HUES64 (cell line): ENCODE measurements at regions not wholly inside any gene's neighbourhood (a gene's known extent, or its start where the extent isn't known, plus 50 kb on each side); places are given as distances from the start of the nearest gene placed in this dataset.

Experiments used
- H3K27ac ChIP-seq: 2 replicates; pipeline ENCODE4 v1.7.0; 2013; ENCODE audit warnings: low read depth, low read length, inconsistent platforms
- H3K27me3 ChIP-seq: 2 replicates; pipeline ENCODE4 v1.6.1; 2013; ENCODE audit warnings: mild to moderate bottlenecking, low read length; ENCODE audit not compliant: insufficient read depth
- H3K36me3 ChIP-seq: 2 replicates; pipeline ENCODE4 v1.6.1; 2013; ENCODE audit warnings: mild to moderate bottlenecking, low read length; ENCODE audit not compliant: insufficient read depth
- H3K4me1 ChIP-seq: 2 replicates; pipeline ENCODE4 v1.6.1; 2013; ENCODE audit warnings: mild to moderate bottlenecking, low read length, moderate library complexity; ENCODE audit not compliant: insufficient read depth
- H3K4me3 ChIP-seq: 2 replicates; pipeline ENCODE4 v1.5.1; 2013; ENCODE audit warnings: mild to moderate bottlenecking, low read length, moderate library complexity
- H3K9ac ChIP-seq: 2 replicates; pipeline ENCODE4 v1.6.1; 2013; ENCODE audit warnings: mild to moderate bottlenecking, low read depth, low read length
- H3K9me3 ChIP-seq: 2 replicates; pipeline ENCODE4 v1.6.1; 2013; ENCODE audit warnings: low read depth, low read length; ENCODE audit not compliant: insufficient read depth
- WGBS: fragments of 150-250, 120-280 bp; methylation state at CpG from one replicate; pipeline ENCODE4 v1.1.7; 2013; ENCODE audit warnings: missing lambda C conversion rate; 5-methylcytosine and 5-hydroxymethylcytosine counted together

DNA sequence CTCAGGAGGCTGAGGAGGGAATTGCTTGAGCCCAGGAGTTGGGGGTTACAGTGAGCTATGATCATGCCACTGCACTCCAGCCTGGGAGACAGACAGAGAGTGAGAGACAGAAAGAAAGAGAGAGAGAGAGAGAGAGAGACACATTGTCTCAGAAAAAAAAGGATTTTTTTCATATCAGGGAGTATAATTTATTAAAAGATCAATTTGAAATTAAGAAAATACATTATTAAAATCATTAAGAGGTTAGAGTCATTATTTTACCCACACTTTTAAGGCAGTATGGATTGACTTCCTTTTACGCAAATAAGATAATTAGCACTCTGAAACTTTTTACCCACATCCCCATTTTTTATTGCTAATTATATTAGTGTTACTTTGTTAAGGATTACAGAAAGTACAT, 804.3 kb downstream of the CDH11 start:
- Histone ChIP-seq H3K4me3 (no peak overlapping the region), H3K27ac (no peak overlapping the region), H3K36me3 (no peaks in the 10 kb centered on the region), H3K4me1 (no peaks in the 10 kb centered on the region), H3K9ac (no peak overlapping the region), H3K27me3 (no peaks in the 10 kb centered on the region), H3K9me3 (no peaks in the 10 kb centered on the region)
- no CpG with 5 or more reads among the region's 1 CpG for WGBS

DNA sequence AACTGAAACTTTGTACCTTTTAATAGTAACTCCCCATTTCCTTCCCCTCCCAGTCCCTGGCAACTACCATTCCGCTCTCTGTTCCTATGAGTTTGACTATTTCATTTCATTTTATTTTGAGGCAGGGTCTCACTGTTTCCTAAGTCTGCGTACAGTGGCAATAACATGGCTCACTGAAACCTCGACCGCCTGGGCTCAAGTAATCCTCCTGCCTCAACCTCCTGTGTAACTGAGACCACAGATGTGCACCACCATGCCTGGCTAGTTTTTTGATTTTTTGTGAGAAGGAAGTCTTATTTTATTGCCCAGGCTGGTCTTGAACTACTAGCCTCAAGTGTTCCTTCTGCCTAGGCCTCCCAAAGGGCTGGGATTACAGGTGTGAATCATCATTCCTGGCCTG, 808.1 kb downstream of the CDH11 start:
- Histone ChIP-seq H3K4me1 (no peaks in the 10 kb centered on the region), H3K4me3 (no peak overlapping the region), H3K27me3 (no peaks in the 10 kb centered on the region), H3K36me3 (no peaks in the 10 kb centered on the region), H3K27ac (no peak overlapping the region), H3K9ac (no peak overlapping the region), H3K9me3 (peaks cover 5% of the 10 kb centered on the region)
- 95% methylated on average over 4 of the region's 4 CpGs for WGBS

DNA sequence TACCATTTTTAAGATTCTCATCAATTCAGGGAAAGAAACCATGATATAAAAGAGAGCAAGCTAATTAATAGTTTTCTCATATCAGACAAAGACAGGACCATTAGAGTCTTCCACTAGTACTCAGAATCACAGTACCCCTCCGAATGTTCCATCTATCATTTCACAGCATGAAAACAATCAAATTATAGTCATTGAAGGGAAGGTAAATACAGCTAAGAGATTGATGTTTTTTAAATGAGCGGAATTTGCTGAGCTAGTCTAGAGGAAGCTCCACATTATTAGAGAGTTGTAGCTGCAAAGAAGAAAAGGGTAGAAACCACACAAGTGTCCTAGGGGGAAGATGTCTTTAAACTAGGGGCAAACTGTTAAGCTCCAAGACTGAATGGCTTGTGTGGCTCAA, 808.9 kb downstream of the CDH11 start:
- Histone ChIP-seq H3K4me1 (no peaks in the 10 kb centered on the region), H3K27ac (no peak overlapping the region), H3K36me3 (no peaks in the 10 kb centered on the region), H3K9ac (no peak overlapping the region), H3K9me3 (peaks cover 5% of the 10 kb centered on the region), H3K27me3 (no peaks in the 10 kb centered on the region), H3K4me3 (no peak overlapping the region)
- 89% methylated on average over 1 of the region's 2 CpGs for WGBS

DNA sequence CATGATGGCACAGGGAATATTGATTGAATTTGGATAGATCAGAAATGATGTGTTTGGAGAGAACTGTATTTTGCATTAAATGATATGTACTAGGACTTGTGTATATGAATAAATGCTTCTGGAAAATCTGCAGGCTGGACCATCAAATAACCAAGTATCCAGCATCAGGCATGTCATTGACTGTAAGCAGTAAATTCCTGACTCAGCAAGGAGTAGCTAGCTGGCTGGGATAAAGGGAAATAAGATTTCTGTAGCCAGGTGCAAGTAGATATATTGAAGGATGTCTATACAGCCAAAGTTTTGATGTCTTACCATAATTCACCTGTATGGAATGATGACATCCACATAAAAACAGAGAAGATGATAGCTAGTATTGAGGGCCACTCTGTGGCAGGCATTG, 809.6 kb downstream of the CDH11 start:
- H3K4me1 ChIP-seq: no peaks in the 10 kb centered on the region
- peaks cover 5% of the 10 kb centered on the region for H3K9me3 ChIP-seq
- no peaks in the 10 kb centered on the region for H3K36me3 ChIP-seq
- H3K4me3 ChIP-seq: no peak overlapping the region
- H3K9ac ChIP-seq: no peak overlapping the region
- H3K27ac ChIP-seq: no peak overlapping the region
- no peaks in the 10 kb centered on the region for H3K27me3 ChIP-seq

DNA sequence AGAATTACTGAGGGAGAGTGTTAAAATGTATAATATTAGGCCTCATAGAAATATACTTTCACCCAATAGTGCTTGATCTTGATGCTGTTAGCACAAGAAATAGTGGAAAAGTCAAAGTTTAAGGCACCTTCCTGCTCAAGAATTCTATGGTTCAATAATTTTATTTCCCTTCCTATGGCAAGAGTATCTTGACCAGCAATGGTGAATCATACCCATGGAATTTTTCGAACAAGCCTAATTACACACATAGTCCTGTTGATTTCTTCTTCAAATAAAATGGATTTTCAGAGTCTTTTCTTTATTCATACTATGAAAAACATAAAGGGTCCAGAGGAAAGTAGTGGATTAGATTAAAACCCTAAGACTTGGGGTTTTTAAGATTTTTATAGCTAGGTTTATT, 810.6 kb downstream of the CDH11 start:
- no peak overlapping the region for H3K9ac ChIP-seq
- no peak overlapping the region for H3K27ac ChIP-seq
- no peaks in the 10 kb centered on the region for H3K27me3 ChIP-seq
- H3K4me1 ChIP-seq: no peaks in the 10 kb centered on the region
- no peaks in the 10 kb centered on the region for H3K36me3 ChIP-seq
- WGBS: 100% methylated on average over 1 of the region's 1 CpG
- no peak overlapping the region for H3K4me3 ChIP-seq
- peaks cover 5% of the 10 kb centered on the region for H3K9me3 ChIP-seq

DNA sequence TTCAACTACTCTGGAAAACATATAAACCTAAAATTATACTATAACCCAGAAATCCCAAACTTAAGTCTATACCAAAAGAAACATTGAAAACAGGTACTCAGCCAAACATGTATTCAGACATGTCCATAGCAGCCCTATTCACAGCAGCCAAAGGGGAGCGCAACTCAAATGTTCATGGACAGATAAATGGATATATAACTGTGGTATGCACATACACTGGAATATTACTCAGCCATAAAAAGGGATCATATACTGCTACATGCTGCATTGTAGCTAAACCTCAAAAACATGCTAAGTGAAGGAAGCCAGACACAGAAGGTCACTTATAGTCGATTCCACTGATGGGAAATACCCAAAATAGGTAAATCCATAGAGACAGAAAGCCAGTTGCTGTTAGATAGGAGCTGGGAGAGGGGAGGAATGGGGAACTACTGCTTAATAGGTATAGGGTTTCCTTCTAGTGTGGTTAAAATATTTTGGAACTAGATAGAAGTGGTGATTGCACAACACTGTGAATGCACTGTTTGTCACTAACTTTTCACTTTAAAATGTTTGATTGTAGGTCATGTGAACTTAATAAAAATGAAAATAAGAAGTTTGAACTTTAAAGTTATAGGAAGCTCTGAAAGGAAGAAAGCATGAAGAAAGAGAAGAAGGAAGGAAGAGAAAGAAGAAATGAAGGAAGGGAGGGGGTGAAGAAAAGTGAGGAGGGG, 812.3 kb downstream of the CDH11 start:
- Histone ChIP-seq H3K36me3 (no peaks in the 10 kb centered on the region), H3K4me1 (no peaks in the 10 kb centered on the region), H3K4me3 (no peak overlapping the region), H3K9ac (no peak overlapping the region), H3K27me3 (no peaks in the 10 kb centered on the region), H3K9me3 (peaks cover 5% of the 10 kb centered on the region), H3K27ac (no peak overlapping the region)
- WGBS: 92% methylated on average over 1 of the region's 2 CpGs

DNA sequence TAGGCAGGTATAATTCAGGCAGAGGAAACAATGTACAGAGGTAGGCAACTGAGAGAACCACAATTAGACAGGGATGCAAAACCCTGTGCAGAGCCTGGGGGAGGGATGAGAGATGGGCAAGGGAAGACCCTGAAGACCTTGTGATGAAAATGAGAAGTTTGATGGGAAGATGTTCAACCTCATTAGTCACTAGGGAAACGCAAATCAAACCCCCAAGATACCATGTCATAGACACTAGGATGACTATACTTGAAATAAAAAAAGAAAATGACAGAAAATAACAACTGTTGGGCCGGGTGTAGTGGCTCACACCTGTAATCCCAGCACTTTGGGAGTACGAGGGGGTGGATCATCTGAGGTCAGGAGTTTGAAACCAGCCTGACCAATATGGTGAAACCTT, 813.1 kb downstream of the CDH11 start:
- Histone ChIP-seq H3K27ac (no peak overlapping the region), H3K4me1 (no peaks in the 10 kb centered on the region)
- 94% methylated on average over 2 of the region's 3 CpGs for WGBS

DNA sequence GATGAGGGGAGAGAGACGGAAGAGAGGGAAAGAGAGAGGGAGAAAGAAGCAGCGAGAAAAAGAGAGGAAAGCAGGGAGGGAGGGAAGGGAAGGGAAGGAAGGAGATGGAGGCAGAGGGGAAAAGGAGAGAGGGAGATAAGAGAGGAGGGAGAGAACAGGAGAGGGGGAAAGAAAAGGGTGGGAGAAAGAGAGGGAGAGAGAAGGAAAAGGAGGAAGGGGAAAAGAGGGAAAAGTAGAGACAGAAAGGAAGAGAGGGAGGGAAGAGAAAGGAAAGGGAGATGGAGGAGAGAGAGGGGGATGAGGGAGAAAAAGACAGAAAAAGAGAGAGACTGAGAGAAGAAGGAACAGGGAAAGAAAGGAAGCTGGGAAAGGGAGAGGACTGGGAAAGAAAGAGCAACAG, 814.4 kb downstream of the CDH11 start:
- H3K4me3 ChIP-seq: no peak overlapping the region
- no peak overlapping the region for H3K9ac ChIP-seq
- H3K9me3 ChIP-seq: peaks cover 5% of the 10 kb centered on the region
- H3K36me3 ChIP-seq: no peaks in the 10 kb centered on the region
- no peaks in the 10 kb centered on the region for H3K4me1 ChIP-seq
- H3K27ac ChIP-seq: no peak overlapping the region
- whole genome bisulfite sequencing: 94% methylated on average over 2 of the region's 2 CpGs
- H3K27me3 ChIP-seq: no peaks in the 10 kb centered on the region

More for the DNA sequence above, 813.1 kb downstream of the CDH11 start:
- H3K9ac ChIP-seq: no peak overlapping the region
- no peaks in the 10 kb centered on the region for H3K36me3 ChIP-seq
- H3K9me3 ChIP-seq: peaks cover 5% of the 10 kb centered on the region
- H3K27me3 ChIP-seq: no peaks in the 10 kb centered on the region
- no peak overlapping the region for H3K4me3 ChIP-seq

DNA sequence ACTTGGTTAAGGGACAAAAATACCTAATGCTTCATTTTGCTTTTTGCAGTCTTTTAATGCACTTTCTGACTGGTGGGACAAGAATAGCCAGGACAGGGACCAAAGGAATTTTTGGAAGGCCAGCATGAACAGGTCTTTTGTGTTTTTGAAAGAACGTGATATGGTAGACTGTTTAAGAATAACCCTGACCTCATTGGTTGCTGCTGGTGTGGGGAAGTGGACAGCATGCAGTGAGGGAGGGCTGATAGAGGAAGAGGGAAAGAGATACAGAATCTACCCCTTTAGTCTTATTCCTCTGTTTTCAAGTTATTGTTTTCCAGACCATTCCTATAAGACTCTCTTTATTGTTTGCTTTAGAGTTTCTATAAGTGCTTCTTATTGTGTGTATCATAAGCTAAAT, 816.2 kb downstream of the CDH11 start:
- 84% methylated on average over 1 of the region's 1 CpG for WGBS
- H3K36me3 ChIP-seq: no peaks in the 10 kb centered on the region
- H3K9ac ChIP-seq: no peak overlapping the region
- H3K4me3 ChIP-seq: no peak overlapping the region
- H3K9me3 ChIP-seq: peaks cover 5% of the 10 kb centered on the region
- no peak overlapping the region for H3K27ac ChIP-seq
- H3K4me1 ChIP-seq: no peaks in the 10 kb centered on the region
- H3K27me3 ChIP-seq: no peaks in the 10 kb centered on the region

DNA sequence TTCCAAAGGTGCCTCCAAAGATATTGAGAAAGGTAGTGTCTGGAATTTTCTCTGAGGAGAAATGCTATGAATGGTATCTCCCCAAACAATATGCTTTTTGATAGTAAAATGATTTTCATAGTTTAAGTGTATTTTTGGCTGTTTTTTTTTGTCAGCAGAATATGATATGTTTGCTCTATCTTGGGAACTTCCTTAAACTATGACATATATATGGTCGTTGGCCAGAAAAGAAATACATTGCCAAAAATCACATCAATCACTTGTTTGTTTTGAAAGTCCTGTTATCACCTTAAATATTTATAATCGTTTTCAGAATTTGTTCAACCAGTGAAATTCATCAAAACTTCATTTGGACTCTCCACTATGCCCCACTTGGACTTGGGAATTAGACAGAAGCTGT, 816.9 kb downstream of the CDH11 start:
- peaks cover 5% of the 10 kb centered on the region for H3K9me3 ChIP-seq
- H3K27me3 ChIP-seq: no peaks in the 10 kb centered on the region
- H3K4me1 ChIP-seq: no peaks in the 10 kb centered on the region
- no peaks in the 10 kb centered on the region for H3K36me3 ChIP-seq
- WGBS: 86% methylated on average over 2 of the region's 2 CpGs
- H3K4me3 ChIP-seq: no peak overlapping the region
- no peak overlapping the region for H3K27ac ChIP-seq
- no peak overlapping the region for H3K9ac ChIP-seq

DNA sequence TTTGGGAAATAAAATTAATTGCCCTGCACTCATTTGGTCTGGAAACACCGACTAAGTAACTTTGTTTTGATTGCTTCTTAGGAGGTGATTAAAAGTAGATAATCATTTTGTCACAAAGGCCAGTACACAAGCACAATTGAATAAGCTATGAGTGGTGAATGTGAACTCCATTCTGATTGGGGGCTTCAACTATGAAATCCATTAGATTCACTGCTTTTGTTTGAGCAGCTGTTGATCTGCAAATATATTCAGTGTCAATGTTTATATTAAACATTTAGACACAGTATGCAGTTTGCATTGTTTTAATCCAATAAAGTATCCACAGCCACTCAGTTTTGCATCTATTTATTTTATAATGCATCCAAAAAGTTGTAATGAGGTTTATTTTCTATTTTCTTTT, 817.5 kb downstream of the CDH11 start:
- Histone ChIP-seq H3K27ac (no peak overlapping the region), H3K9me3 (peaks cover 2% of the 10 kb centered on the region), H3K4me3 (no peak overlapping the region), H3K4me1 (no peaks in the 10 kb centered on the region), H3K9ac (no peak overlapping the region), H3K36me3 (no peaks in the 10 kb centered on the region), H3K27me3 (no peaks in the 10 kb centered on the region)
- WGBS: 93% methylated on average over 1 of the region's 1 CpG
